Fibroblast of skin of left biceps (primary cell): ENCODE measurements at regions not wholly inside any gene's neighbourhood (a gene's known extent, or its start where the extent isn't known, plus 50 kb on each side); places are given as distances from the start of the nearest gene placed in this dataset.

Source experiments
- DNase-seq, 2 experiments: peaks; one replicate each; pipeline ENCODE4 v3.0.0-alpha.2; 2013; ENCODE audit warnings: low read depth in 2 of 2

- DNase-seq, result no peak
Measured at GRCh38 chr10:58885146-58885545, 291.3 kb upstream of the PHYHIPL start.

GRCh38 chr10:58885686-58886345, 290.6 kb upstream of the PHYHIPL start:
- DNase-seq, result peak; percentile 21 to 30

- DNase-seq, result no peak
Measured at GRCh38 chr10:58886406-58886805, 290.0 kb upstream of the PHYHIPL start.

- DNase-seq, result no peak
Measured at GRCh38 chr10:58887474-58887873, 289.0 kb upstream of the PHYHIPL start.

DNA sequence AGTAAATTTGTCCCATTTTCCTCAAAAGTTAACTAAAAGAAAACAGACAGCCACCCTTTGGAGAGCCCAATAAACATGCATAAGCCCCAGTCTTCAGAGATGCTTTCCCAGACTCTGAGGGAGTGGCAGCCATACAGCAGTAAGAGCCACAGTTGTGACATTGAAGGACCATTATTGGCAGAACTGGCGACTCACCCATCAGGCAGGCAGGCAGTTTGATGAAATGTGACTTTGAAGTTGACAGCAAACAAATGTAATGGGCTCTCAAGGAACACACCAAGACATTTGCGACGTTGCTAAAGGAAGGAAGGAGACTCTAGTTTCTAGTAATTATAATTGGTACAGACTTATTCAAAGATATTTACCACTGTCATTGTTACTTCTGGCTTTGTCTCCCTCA, 287.5 kb upstream of the PHYHIPL start:
- DNase-seq, result no peak

GRCh38 chr10:58892031-58892531, 284.4 kb upstream of the PHYHIPL start:
- DNase-seq, result peak; percentile 26 to 32

GRCh38 chr10:58894929-58895328, 281.5 kb upstream of the PHYHIPL start:
- DNase-seq, result no peak

DNA sequence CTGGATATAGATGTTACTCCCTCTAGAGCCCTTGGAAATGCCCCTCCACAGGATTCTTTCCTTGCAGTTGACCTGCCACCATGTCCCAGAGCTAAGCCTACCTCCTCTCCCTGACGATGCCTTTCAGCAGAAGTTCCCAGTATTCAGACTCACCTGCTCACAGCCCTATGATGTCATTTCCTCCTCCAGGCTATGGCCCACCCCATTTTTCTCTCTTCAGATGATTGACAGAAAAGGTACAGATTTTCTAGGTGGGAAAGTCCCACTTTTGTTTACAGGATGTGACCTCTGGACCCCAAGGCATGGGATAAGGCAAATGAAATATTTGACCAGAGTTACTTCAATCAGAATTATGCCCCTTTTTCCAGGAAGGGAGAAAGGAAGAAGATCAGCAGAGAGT, 280.2 kb upstream of the PHYHIPL start:
- no peak for DNase-seq

- no peak for DNase-seq
Measured at GRCh38 chr10:58897236-58897635, 279.2 kb upstream of the PHYHIPL start.

- no peak for DNase-seq
Measured at GRCh38 chr10:58897708-58898107, 278.7 kb upstream of the PHYHIPL start.

- DNase-seq, result no peak
Measured at GRCh38 chr10:58898854-58899573, 277.4 kb upstream of the PHYHIPL start.

- no peak for DNase-seq
Measured at GRCh38 chr10:58901092-58901646, 275.3 kb upstream of the PHYHIPL start.

DNA sequence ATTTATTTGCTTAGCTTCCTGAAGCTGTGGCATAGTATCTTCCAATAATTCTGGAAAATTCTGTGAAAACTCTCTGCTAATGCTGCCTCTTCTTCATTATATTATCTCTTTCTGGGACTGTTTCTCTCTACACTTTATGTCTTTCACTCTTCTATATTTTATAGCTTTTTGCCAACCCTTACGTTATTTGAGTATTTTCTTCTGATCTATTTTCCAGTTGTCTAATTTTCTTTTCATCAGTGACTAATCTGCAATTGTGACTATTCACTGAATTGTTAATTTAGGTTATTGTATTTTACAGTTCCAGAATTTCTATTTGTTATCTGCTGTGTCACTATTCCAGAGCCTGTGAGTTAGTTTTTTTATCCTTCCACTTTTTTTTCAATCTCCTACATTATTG, 273.4 kb upstream of the PHYHIPL start:
- no peak for DNase-seq

GRCh38 chr10:58909881-58910280, 266.6 kb upstream of the PHYHIPL start:
- no peak for DNase-seq

DNA sequence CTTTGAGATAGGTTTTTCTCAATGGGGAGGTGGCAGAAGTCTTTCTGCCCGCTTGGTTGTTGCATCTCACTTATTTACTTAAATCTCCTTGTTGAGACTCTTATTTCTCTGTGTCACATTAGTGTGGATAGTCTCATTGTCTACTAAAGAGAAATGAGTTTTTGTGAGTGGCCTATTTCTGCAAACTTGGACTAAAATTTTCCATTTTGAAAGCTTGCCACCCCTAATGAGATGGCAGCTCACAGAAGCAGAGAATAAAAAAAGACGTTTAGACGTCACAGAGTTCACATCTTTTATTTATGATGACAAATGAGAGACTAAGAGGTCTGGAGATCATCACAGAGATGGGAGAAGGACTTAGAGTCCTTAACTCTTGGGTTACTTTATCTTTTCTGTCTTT, 262.7 kb upstream of the PHYHIPL start:
- no peak for DNase-seq

DNA sequence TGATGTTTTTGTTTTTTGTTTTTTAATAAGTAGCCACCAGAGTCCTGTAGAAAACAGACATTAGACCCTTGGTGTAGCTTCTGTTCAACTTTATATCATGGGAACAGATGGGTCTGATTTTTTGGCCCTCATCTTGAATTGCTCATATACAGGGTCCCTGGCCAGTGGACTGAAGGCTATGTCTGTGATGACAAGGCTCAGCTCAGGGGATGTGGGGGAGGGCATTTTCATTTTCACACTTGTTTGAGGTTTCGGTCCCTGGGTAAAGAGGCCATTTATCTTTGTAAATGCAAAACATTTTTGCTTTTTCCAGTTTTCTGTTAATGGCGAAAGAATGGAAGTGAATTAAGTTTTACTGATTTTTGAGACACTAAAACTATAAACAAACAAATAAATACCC, 257.6 kb upstream of the PHYHIPL start:
- DNase-seq, result no peak

GRCh38 chr10:58919927-58920654, 256.4 kb upstream of the PHYHIPL start:
- DNase-seq, result peak; percentile 73 to 78

DNA sequence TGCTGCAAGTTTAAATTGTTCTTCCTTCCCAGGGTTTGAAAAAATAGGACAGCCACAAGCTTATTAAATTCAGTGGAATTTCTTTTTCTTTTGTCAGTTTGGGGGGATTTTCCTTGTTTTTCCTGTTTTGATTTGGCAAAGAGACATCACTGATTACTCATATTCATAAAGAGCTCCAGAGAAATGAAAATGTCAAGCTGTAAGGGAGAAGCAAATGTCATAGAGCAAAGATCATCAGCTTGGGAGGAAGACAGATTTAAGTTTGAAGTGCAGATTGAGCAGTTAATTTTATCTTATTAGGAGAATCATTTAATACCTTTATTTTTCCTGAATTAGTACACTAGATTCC, 255.8 kb upstream of the PHYHIPL start:
- DNase-seq, result no peak

- no peak for DNase-seq
Measured at GRCh38 chr10:58921421-58921855, 255.0 kb upstream of the PHYHIPL start.

- DNase-seq, result no peak
Measured at GRCh38 chr10:58925381-58925780, 251.1 kb upstream of the PHYHIPL start.

GRCh38 chr10:58930500-58930899, 245.9 kb upstream of the PHYHIPL start:
- DNase-seq, result peak in 1 of 2 experiments; percentile 73

DNA sequence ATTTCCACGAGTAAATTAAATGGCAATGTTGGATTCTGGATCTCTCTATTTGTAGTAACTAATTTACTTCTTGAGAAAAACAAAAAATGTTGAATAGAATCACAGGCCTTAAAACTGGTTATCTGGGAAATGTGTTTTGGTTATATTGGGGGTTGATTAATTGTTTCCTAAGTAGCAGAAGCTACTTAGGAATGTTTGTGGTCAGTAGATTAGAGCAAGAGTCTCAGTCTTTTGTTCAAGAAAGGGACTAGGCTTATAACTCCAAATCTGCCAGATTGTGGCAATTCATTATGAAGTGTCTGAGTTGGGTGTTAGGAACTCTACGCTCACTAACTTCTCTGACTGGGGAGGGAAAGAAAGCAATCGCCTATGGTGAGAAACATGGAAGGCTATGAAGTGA, 244.3 kb upstream of the PHYHIPL start:
- peak in 1 of 2 experiments; percentile 43 for DNase-seq
